GM12875 (cell line): ENCODE measurements at regions not wholly inside any gene's neighbourhood (a gene's known extent, or its start where the extent isn't known, plus 50 kb on each side); places are given as distances from the start of the nearest gene placed in this dataset.

ENCODE experiments used
- H3K4me3 ChIP-seq: one replicate; pipeline ENCODE4 v1.5.1; 2011; ENCODE audit warnings: low read depth, low read length, control low read depth
- CTCF ChIP-seq: IDR thresholded peaks from 2 replicates; pipeline ENCODE4 v1.5.1; 2011; ENCODE audit warnings: low read depth, mild to moderate bottlenecking, control low read depth, inconsistent platforms, low read length, moderate library complexity, borderline replicate concordance; ENCODE audit not compliant: insufficient read depth

- H3K4me3 ChIP-seq: no peak overlapping the region
- TF ChIP-seq CTCF: no peak
Measured at GRCh38 chr13:54958781-54959180, 1930.2 kb downstream of the OLFM4 start.

GRCh38 chr13:54965881-54966280, 1937.3 kb downstream of the OLFM4 start:
- H3K4me3 ChIP-seq: no peak overlapping the region
- no peak for TF ChIP-seq CTCF

- H3K4me3 ChIP-seq: no peak overlapping the region
- TF ChIP-seq CTCF: no peak
Measured at GRCh38 chr13:54972838-54973237, 1944.2 kb downstream of the OLFM4 start.

- no peak overlapping the region for H3K4me3 ChIP-seq
- no peak for TF ChIP-seq CTCF
Measured at GRCh38 chr13:54975676-54976075, 1947.1 kb downstream of the OLFM4 start.

- TF ChIP-seq CTCF: no peak
- no peak overlapping the region for H3K4me3 ChIP-seq
Measured at GRCh38 chr13:54980651-54981050, 1952.0 kb downstream of the OLFM4 start.

GRCh38 chr13:54989418-54989817, 1960.8 kb downstream of the OLFM4 start:
- TF ChIP-seq CTCF: no peak
- H3K4me3 ChIP-seq: no peak overlapping the region

- no peak overlapping the region for H3K4me3 ChIP-seq
- no peak for TF ChIP-seq CTCF
Measured at GRCh38 chr13:54999399-54999907, 1970.8 kb downstream of the OLFM4 start.
